Panc1 (cell line): ENCODE measurements at regions not wholly inside any gene's neighbourhood (a gene's known extent, or its start where the extent isn't known, plus 50 kb on each side); places are given as distances from the start of the nearest gene placed in this dataset.

Source experiments
- TF ChIP-seq, protein P1 (sequence below): fragments of 450-650 bp; IDR thresholded peaks from 2 replicates; pipeline ENCODE4 v1.5.1; 2017; ENCODE audit warnings: mild to moderate bottlenecking
- TF ChIP-seq, protein P2 (sequence below), 2 experiments: IDR thresholded peaks; 2 replicates each; pipeline ENCODE4 v1.6.1; 2011 to 2012; ENCODE audit warnings: low read depth in 2 of 2, control low read depth in 1 of 2, low read length in 1 of 2, mild to moderate bottlenecking in 1 of 2, moderate library complexity in 1 of 2; ENCODE audit not compliant: insufficient read depth in 1 of 2

DNA sequence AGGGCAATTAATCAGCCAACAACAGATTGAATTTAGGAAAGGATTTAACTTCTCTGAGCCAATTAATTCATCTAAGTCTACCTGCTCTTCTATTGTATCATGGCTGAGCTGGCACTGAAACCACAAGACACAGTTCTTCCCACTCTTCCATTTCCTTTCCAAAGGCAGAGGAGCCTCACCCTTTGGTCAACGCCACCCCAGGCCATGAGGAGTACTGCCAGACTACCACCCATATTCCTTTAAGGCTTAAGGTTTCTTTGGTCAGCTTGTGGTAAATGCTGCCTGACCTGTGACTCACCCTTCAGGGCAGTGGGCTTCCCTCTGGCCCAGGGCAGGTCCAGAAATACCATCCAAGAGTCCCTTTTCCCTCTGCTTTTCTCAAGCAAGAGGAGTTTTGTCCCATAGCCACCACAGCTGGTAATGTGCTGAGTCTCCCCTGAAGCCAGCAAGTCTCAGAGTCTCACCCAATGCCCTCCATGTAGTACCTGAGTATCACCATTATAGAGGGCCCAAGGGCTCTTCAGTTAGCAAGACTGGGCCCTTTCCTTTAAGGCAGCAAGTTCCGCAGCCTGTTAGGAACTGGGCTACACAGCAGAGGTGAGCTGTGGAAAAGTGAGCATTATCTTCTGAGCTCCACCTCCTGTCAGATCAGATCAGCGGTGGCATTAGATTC is 900.5 kb upstream of the CRIM1 start:
- TF ChIP-seq, protein P1, sequence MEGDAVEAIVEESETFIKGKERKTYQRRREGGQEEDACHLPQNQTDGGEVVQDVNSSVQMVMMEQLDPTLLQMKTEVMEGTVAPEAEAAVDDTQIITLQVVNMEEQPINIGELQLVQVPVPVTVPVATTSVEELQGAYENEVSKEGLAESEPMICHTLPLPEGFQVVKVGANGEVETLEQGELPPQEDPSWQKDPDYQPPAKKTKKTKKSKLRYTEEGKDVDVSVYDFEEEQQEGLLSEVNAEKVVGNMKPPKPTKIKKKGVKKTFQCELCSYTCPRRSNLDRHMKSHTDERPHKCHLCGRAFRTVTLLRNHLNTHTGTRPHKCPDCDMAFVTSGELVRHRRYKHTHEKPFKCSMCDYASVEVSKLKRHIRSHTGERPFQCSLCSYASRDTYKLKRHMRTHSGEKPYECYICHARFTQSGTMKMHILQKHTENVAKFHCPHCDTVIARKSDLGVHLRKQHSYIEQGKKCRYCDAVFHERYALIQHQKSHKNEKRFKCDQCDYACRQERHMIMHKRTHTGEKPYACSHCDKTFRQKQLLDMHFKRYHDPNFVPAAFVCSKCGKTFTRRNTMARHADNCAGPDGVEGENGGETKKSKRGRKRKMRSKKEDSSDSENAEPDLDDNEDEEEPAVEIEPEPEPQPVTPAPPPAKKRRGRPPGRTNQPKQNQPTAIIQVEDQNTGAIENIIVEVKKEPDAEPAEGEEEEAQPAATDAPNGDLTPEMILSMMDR = no peak
- TF ChIP-seq, protein P2, sequence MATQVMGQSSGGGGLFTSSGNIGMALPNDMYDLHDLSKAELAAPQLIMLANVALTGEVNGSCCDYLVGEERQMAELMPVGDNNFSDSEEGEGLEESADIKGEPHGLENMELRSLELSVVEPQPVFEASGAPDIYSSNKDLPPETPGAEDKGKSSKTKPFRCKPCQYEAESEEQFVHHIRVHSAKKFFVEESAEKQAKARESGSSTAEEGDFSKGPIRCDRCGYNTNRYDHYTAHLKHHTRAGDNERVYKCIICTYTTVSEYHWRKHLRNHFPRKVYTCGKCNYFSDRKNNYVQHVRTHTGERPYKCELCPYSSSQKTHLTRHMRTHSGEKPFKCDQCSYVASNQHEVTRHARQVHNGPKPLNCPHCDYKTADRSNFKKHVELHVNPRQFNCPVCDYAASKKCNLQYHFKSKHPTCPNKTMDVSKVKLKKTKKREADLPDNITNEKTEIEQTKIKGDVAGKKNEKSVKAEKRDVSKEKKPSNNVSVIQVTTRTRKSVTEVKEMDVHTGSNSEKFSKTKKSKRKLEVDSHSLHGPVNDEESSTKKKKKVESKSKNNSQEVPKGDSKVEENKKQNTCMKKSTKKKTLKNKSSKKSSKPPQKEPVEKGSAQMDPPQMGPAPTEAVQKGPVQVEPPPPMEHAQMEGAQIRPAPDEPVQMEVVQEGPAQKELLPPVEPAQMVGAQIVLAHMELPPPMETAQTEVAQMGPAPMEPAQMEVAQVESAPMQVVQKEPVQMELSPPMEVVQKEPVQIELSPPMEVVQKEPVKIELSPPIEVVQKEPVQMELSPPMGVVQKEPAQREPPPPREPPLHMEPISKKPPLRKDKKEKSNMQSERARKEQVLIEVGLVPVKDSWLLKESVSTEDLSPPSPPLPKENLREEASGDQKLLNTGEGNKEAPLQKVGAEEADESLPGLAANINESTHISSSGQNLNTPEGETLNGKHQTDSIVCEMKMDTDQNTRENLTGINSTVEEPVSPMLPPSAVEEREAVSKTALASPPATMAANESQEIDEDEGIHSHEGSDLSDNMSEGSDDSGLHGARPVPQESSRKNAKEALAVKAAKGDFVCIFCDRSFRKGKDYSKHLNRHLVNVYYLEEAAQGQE (IDR thresholded peaks at IDR 0.05; ENCODE audit: insufficient read depth in 1 of 2, low read depth in 2 of 2, low read length in 1 of 2) = no peak
